Testis (tissue), 2 donors: ENCODE measurements at regions not wholly inside any gene's neighbourhood (a gene's known extent, or its start where the extent isn't known, plus 50 kb on each side); places are given as distances from the start of the nearest gene placed in this dataset.

Experiments used
- DNase-seq: peaks from one replicate; pipeline ENCODE4 v3.0.0-alpha.2; 2019
- H3K27ac ChIP-seq, 2 donors: fragments of 200-600 bp; sonication (generic); one replicate each; pipeline ENCODE4 v1.5.1; 2019
- H3K27me3 ChIP-seq: fragments of 200-600 bp; sonication (generic); one replicate; pipeline ENCODE4 v1.5.1; 2019
- H3K36me3 ChIP-seq: fragments of 200-600 bp; sonication (generic); one replicate; pipeline ENCODE4 v1.5.1; 2017; ENCODE audit warnings: low read depth; ENCODE audit errors: missing control alignments
- H3K4me1 ChIP-seq: fragments of 200-600 bp; sonication (generic); one replicate; pipeline ENCODE4 v1.5.1; 2019
- H3K4me3 ChIP-seq, 2 donors: fragments of 200-600 bp; sonication (generic); one replicate each; pipeline ENCODE4 v1.5.1; 2017 to 2019
- H3K9me3 ChIP-seq: fragments of 200-600 bp; sonication (generic); one replicate; pipeline ENCODE4 v1.5.1; 2017
- CTCF ChIP-seq, 3 experiments: fragments of 450-650 bp in 2 of 3; fragments of 200-600 bp in 1 of 3; sonication (generic) in 1 of 3; IDR thresholded peaks; one replicate each; pipeline ENCODE4 v1.5.1; 2016 to 2019; ENCODE audit warnings: antibody characterized with exemption in 3 of 3, mild to moderate bottlenecking in 2 of 3, moderate library complexity in 1 of 3
- POLR2A ChIP-seq: fragments of 450-650 bp; IDR thresholded peaks from one replicate; pipeline ENCODE4 v1.6.1; 2017; ENCODE audit warnings: antibody characterized with exemption, mild to moderate bottlenecking, moderate library complexity
- WGBS, 2 donors: methylation state at CpG; one replicate each; pipeline ENCODE4 v1.1.5; 2018; 5-methylcytosine and 5-hydroxymethylcytosine counted together
- intact Hi-C: fragments of 100-400 bp; cut with DNase I; formaldehyde crosslinking; loops from one replicate; pipeline ENCODE4 v1.15.1; 2023; ENCODE audit warnings: low total_unique reads

- TF ChIP-seq POLR2A, result no peak
- no peak for TF ChIP-seq CTCF (IDR thresholded peaks at IDR 0.05)
- no peak overlapping the region for H3K27ac ChIP-seq
- no peaks in the 10 kb centered on the region for H3K36me3 ChIP-seq
- 77 to 85% methylated on average over 4 of the region's 4 CpGs for WGBS, 2 donors
- no peak overlapping the region for H3K4me3 ChIP-seq
- intact Hi-C loops, result no loop called here
- no peaks in the 10 kb centered on the region for H3K9me3 ChIP-seq
- no peak for DNase-seq
- H3K4me1 ChIP-seq, result no peaks in the 10 kb centered on the region
- H3K27me3 ChIP-seq, result no peaks in the 10 kb centered on the region
Observed at GRCh38 chr10:81116201-81116600, 578.5 kb downstream of the SH2D4B start.

GRCh38 chr10:81116990-81117389 lies 579.3 kb downstream of the SH2D4B start:
- Histone ChIP-seq H3K36me3 (no peaks in the 10 kb centered on the region), H3K27me3 (no peaks in the 10 kb centered on the region), H3K27ac (no peak overlapping the region), H3K9me3 (no peaks in the 10 kb centered on the region), H3K4me3 (no peak overlapping the region), H3K4me1 (no peaks in the 10 kb centered on the region)
- TF ChIP-seq POLR2A (no peak), CTCF (IDR thresholded peaks at IDR 0.05) (no peak)
- no peak for DNase-seq
- intact Hi-C loops, result no loop called here

- Histone ChIP-seq H3K36me3 (no peaks in the 10 kb centered on the region), H3K4me1 (no peaks in the 10 kb centered on the region), H3K27me3 (no peaks in the 10 kb centered on the region), H3K27ac (no peak overlapping the region), H3K9me3 (no peaks in the 10 kb centered on the region), H3K4me3 (no peak overlapping the region)
- no peak for DNase-seq
- intact Hi-C loops, result no loop called here
- WGBS, 2 donors, result 62 to 73% methylated on average over 3 of the region's 3 CpGs
- no peak for TF ChIP-seq POLR2A
- no peak for TF ChIP-seq CTCF (IDR thresholded peaks at IDR 0.05)
Observed at GRCh38 chr10:81127931-81128330, 590.2 kb downstream of the SH2D4B start.

- H3K36me3 ChIP-seq, result no peaks in the 10 kb centered on the region
- no peak for DNase-seq
- intact Hi-C loops, result no loop called here
- no peak overlapping the region for H3K4me3 ChIP-seq
- H3K27ac ChIP-seq, result no peak overlapping the region
- TF ChIP-seq POLR2A (no peak), CTCF (IDR thresholded peaks at IDR 0.05) (no peak)
- 83 to 92% methylated on average over 2 of the region's 2 CpGs for WGBS, 2 donors
- H3K9me3 ChIP-seq, result no peaks in the 10 kb centered on the region
- no peaks in the 10 kb centered on the region for H3K27me3 ChIP-seq
- H3K4me1 ChIP-seq, result no peaks in the 10 kb centered on the region
Observed at GRCh38 chr10:81130014-81130413, 592.3 kb downstream of the SH2D4B start.

GRCh38 chr10:81135851-81136250 lies 598.1 kb downstream of the SH2D4B start:
- TF ChIP-seq CTCF (IDR thresholded peaks at IDR 0.05), result no peak
- no peak for TF ChIP-seq POLR2A
- no peaks in the 10 kb centered on the region for H3K4me1 ChIP-seq
- H3K27me3 ChIP-seq, result no peaks in the 10 kb centered on the region
- no peaks in the 10 kb centered on the region for H3K9me3 ChIP-seq
- 70 to 72% methylated on average over 3 of the region's 3 CpGs for WGBS, 2 donors
- DNase-seq, result no peak
- H3K27ac ChIP-seq, result no peak overlapping the region
- no peak overlapping the region for H3K4me3 ChIP-seq
- no peaks in the 10 kb centered on the region for H3K36me3 ChIP-seq
- intact Hi-C loops, result no loop called here
